ENCODE measurements at regions not wholly inside any gene's neighbourhood (a gene's known extent, or its start where the extent isn't known, plus 50 kb on each side); places are given as distances from the start of the nearest gene placed in this dataset.

- H3K4me3 Mint-ChIP-seq: no peak overlapping the region
- no peak overlapping the region for H3K4me2 ChIP-seq
- no peaks in the 10 kb centered on the region for H3F3A ChIP-seq (ENCODE audit: low read depth)
- H3K27ac Mint-ChIP-seq: no peak overlapping the region
- peaks cover 2% of the 10 kb centered on the region for H3K27me3 Mint-ChIP-seq (ENCODE audit: insufficient read depth, low read depth)
- no peaks in the 10 kb centered on the region for H3K9me3 Mint-ChIP-seq
- no peak overlapping the region for H3K9ac ChIP-seq
- no peak overlapping the region for H2AFZ ChIP-seq (replicated peaks)
- no peak overlapping the region for H3K27ac ChIP-seq
- no peaks in the 10 kb centered on the region for H3K9me3 ChIP-seq (ENCODE audit: low read depth)
- no peaks in the 10 kb centered on the region for H3K79me2 ChIP-seq (ENCODE audit: low read depth)
- no peak for DNase-seq (ENCODE audit: low spot score)
- TF ChIP-seq EZH2phosphoT487 (IDR thresholded peaks at IDR 0.05) (no peak), EZH2 (IDR thresholded peaks at IDR 0.05) (no peak)
- TF ChIP-seq, protein P1, sequence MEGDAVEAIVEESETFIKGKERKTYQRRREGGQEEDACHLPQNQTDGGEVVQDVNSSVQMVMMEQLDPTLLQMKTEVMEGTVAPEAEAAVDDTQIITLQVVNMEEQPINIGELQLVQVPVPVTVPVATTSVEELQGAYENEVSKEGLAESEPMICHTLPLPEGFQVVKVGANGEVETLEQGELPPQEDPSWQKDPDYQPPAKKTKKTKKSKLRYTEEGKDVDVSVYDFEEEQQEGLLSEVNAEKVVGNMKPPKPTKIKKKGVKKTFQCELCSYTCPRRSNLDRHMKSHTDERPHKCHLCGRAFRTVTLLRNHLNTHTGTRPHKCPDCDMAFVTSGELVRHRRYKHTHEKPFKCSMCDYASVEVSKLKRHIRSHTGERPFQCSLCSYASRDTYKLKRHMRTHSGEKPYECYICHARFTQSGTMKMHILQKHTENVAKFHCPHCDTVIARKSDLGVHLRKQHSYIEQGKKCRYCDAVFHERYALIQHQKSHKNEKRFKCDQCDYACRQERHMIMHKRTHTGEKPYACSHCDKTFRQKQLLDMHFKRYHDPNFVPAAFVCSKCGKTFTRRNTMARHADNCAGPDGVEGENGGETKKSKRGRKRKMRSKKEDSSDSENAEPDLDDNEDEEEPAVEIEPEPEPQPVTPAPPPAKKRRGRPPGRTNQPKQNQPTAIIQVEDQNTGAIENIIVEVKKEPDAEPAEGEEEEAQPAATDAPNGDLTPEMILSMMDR (IDR thresholded peaks at IDR 0.05): no peak
- no peak overlapping the region for H3K4me3 ChIP-seq
- no peaks in the 10 kb centered on the region for H3K27me3 ChIP-seq
- H3K4me1 ChIP-seq: no peaks in the 10 kb centered on the region
- H4K20me1 ChIP-seq (ENCODE audit: low read depth): no peaks in the 10 kb centered on the region
- no peaks in the 10 kb centered on the region for H3K36me3 Mint-ChIP-seq
- H3K36me3 ChIP-seq: no peaks in the 10 kb centered on the region
- no peaks in the 10 kb centered on the region for H3K4me1 Mint-ChIP-seq
Measured at GRCh38 chr10:62541811-62542210, 167.6 kb downstream of the ZNF365 start.

GRCh38 chr10:62543571-62544355 is 169.6 kb downstream of the ZNF365 start:
- H3F3A ChIP-seq (ENCODE audit: low read depth): no peaks in the 10 kb centered on the region
- no peaks in the 10 kb centered on the region for H3K9me3 ChIP-seq (ENCODE audit: low read depth)
- no peaks in the 10 kb centered on the region for H3K36me3 ChIP-seq
- H3K27ac Mint-ChIP-seq: no peak overlapping the region
- H3K9me3 Mint-ChIP-seq: no peaks in the 10 kb centered on the region
- no peak overlapping the region for H3K9ac ChIP-seq
- peaks cover 2% of the 10 kb centered on the region for H3K27me3 Mint-ChIP-seq (ENCODE audit: insufficient read depth, low read depth)
- H3K4me1 ChIP-seq: no peaks in the 10 kb centered on the region
- no peak overlapping the region for H3K4me3 Mint-ChIP-seq
- no peak for DNase-seq (ENCODE audit: low spot score)
- TF ChIP-seq EZH2phosphoT487 (IDR thresholded peaks at IDR 0.05) (no peak), EZH2 (IDR thresholded peaks at IDR 0.05) (no peak)
- TF ChIP-seq, protein P1 (IDR thresholded peaks at IDR 0.05): no peak
- H2AFZ ChIP-seq (replicated peaks): no peak overlapping the region
- H3K4me2 ChIP-seq: no peak overlapping the region
- no peaks in the 10 kb centered on the region for H3K36me3 Mint-ChIP-seq
- no peak overlapping the region for H3K27ac ChIP-seq
- no peaks in the 10 kb centered on the region for H4K20me1 ChIP-seq (ENCODE audit: low read depth)
- no peaks in the 10 kb centered on the region for H3K4me1 Mint-ChIP-seq
- H3K27me3 ChIP-seq: no peaks in the 10 kb centered on the region
- no peak overlapping the region for H3K4me3 ChIP-seq
- no peaks in the 10 kb centered on the region for H3K79me2 ChIP-seq (ENCODE audit: low read depth)

- Histone ChIP-seq H3K79me2 (ENCODE audit: low read depth) (no peaks in the 10 kb centered on the region), H3K9ac (no peak overlapping the region), H3K4me2 (no peak overlapping the region), H3F3A (ENCODE audit: low read depth) (no peaks in the 10 kb centered on the region), H3K27ac (no peak overlapping the region), H3K36me3 (no peaks in the 10 kb centered on the region), H4K20me1 (ENCODE audit: low read depth) (no peaks in the 10 kb centered on the region), H2AFZ (replicated peaks) (no peak overlapping the region), H3K27me3 (no peaks in the 10 kb centered on the region), H3K9me3 (ENCODE audit: low read depth) (no peaks in the 10 kb centered on the region), H3K4me3 (no peak overlapping the region), H3K4me1 (peaks cover 7% of the 10 kb centered on the region)
- no peaks in the 10 kb centered on the region for H3K9me3 Mint-ChIP-seq
- TF ChIP-seq EZH2 (IDR thresholded peaks at IDR 0.05) (no peak), EZH2phosphoT487 (IDR thresholded peaks at IDR 0.05) (no peak)
- TF ChIP-seq, protein P1 (IDR thresholded peaks at IDR 0.05): no peak
- no peak overlapping the region for H3K27ac Mint-ChIP-seq
- no peaks in the 10 kb centered on the region for H3K36me3 Mint-ChIP-seq
- DNase-seq (ENCODE audit: low spot score): no peak
- peaks cover 2% of the 10 kb centered on the region for H3K27me3 Mint-ChIP-seq (ENCODE audit: insufficient read depth, low read depth)
- no peak overlapping the region for H3K4me3 Mint-ChIP-seq
- peaks cover 5% of the 10 kb centered on the region for H3K4me1 Mint-ChIP-seq
Measured at GRCh38 chr10:62545160-62546066, 171.2 kb downstream of the ZNF365 start.

Measured in neural progenitor cell (in vitro differentiated cells).